CD4-positive, alpha-beta T cell (primary cell): ENCODE measurements at regions not wholly inside any gene's neighbourhood (a gene's known extent, or its start where the extent isn't known, plus 50 kb on each side); places are given as distances from the start of the nearest gene placed in this dataset.

Source experiments
- ATAC-seq: fragments of 200-7000 bp; cut with Tn5 transposase; one replicate; pipeline ENCODE4 v1.10.0; 2022; ENCODE audit warnings: mild to moderate bottlenecking; ENCODE audit not compliant: poor library complexity
- CTCF ChIA-PET: fragments of 350-600 bp; sonication (Branson Sonifier 250); formaldehyde crosslinking; loops from one replicate; lab custom pipeline; 2021; ENCODE audit warnings: antibody characterized with exemption, inconsistent platforms; lab: Charles Lee
- POLR2A ChIA-PET: fragments of 350-600 bp; sonication (Branson Sonifier 250); formaldehyde crosslinking; loops from one replicate; lab custom pipeline; 2021; ENCODE audit warnings: antibody characterized with exemption, inconsistent platforms; lab: Charles Lee
- DNase-seq, 14 experiments: peaks; one replicate each; pipeline ENCODE4 v3.0.0-alpha.2; 2013 to 2020; ENCODE audit warnings: mixed read lengths in 2 of 14
- H3K27ac ChIP-seq, 2 donors: one replicate each; pipeline versions ENCODE4 v1.5.1 to v1.7.0; 2013; ENCODE audit warnings: low read length in 2 of 2, low read depth in 1 of 2, mild to moderate bottlenecking in 1 of 2
- H3K27me3 ChIP-seq, 2 experiments: 1 replicate in 1 of 2; 2 replicates in 1 of 2; pipeline versions ENCODE4 v1.6.1 to v1.7.0; 2013; ENCODE audit warnings: low read length in 2 of 2, control low read depth in 1 of 2, mild to moderate bottlenecking in 1 of 2, moderate library complexity in 1 of 2; ENCODE audit not compliant: insufficient read depth in 2 of 2, control insufficient read depth in 1 of 2
- H3K36me3 ChIP-seq: one replicate; pipeline ENCODE4 v1.6.1; 2013; ENCODE audit warnings: low read length, control low read depth; ENCODE audit not compliant: insufficient read depth
- H3K4me1 ChIP-seq: one replicate; pipeline ENCODE4 v1.6.1; 2013; ENCODE audit warnings: low read length, control low read depth; ENCODE audit not compliant: insufficient read depth
- H3K4me3 ChIP-seq: one replicate; pipeline ENCODE4 v1.5.1; 2013; ENCODE audit warnings: mild to moderate bottlenecking, low read length, moderate library complexity
- H3K9me3 ChIP-seq, 2 experiments: 1 replicate in 1 of 2; 2 replicates in 1 of 2; pipeline versions ENCODE4 v1.6.1 to v1.7.0; 2013; ENCODE audit warnings: low read length in 2 of 2, mild to moderate bottlenecking in 2 of 2, control low read depth in 1 of 2, moderate library complexity in 1 of 2; ENCODE audit not compliant: control insufficient read depth in 1 of 2, insufficient read depth in 1 of 2
- H3K27ac Mint-ChIP-seq: one replicate; pipeline ENCODE4 v1.8.0; 2020; ENCODE audit warnings: mixed read lengths
- H3K27me3 Mint-ChIP-seq: one replicate; pipeline ENCODE4 v1.8.0; 2021; ENCODE audit warnings: mixed read lengths
- H3K36me3 Mint-ChIP-seq: one replicate; pipeline ENCODE4 v1.8.0; 2021; ENCODE audit warnings: low read depth, mixed read lengths
- H3K4me1 Mint-ChIP-seq: one replicate; pipeline ENCODE4 v1.8.0; 2021; ENCODE audit warnings: low read depth, mixed read lengths
- H3K4me3 Mint-ChIP-seq: one replicate; pipeline ENCODE4 v1.8.0; 2020; ENCODE audit warnings: mild to moderate bottlenecking, mixed read lengths
- H3K9me3 Mint-ChIP-seq: one replicate; pipeline ENCODE4 v1.8.0; 2020; ENCODE audit warnings: mixed read lengths
- CTCF ChIP-seq: fragments of 200-600 bp; IDR thresholded peaks from one replicate; pipeline ENCODE4 v1.8.0; 2022; ENCODE audit warnings: antibody characterized with exemption, mild to moderate bottlenecking
- intact Hi-C, 2 experiments: fragments of 100-400 bp; cut with DNase I in 1 of 2; cut with micrococcal nuclease in 1 of 2; formaldehyde crosslinking; loops; one replicate each; pipeline versions ENCODE4 v1.15.1 to v1.9.0; 2023 to 2025; cut with DNase I, micrococcal nuclease

- Mint-ChIP-seq H3K4me1 (peaks cover 27% of the 10 kb centered on the region), H3K27me3 (no peaks in the 10 kb centered on the region), H3K36me3 (no peaks in the 10 kb centered on the region), H3K9me3 (no peaks in the 10 kb centered on the region), H3K4me3 (peak overlapping the region; percentile 72), H3K27ac (peak overlapping the region; percentile 82)
- POLR2A ChIA-PET, result interaction anchor here (0.8 to 2.5 kb wide), 6 partner anchors 10 to 602 kb away, joined by 3 to 13 read pairs (median 5); partner anchors contain the start of genes GNG5, PRKACB and SPATA1
- Histone ChIP-seq H3K4me3 (peak overlapping the region; percentile 30), H3K27ac (peak overlapping the region in 1 of 2 donors; percentile 19), H3K4me1 (peaks cover 5% of the 10 kb centered on the region), H3K36me3 (no peaks in the 10 kb centered on the region), H3K27me3 (no peaks in the 10 kb centered on the region), H3K9me3 (no peaks in the 10 kb centered on the region)
- DNase-seq (peak in 4 of 14 experiments; percentile 10 to 71 (median 44)), ATAC-seq (peak; percentile 70)
- intact Hi-C loops, result no loop called here
- CTCF ChIA-PET, result no interaction called here
- no peak for TF ChIP-seq CTCF
Observed at GRCh38 chr1:84090447-84091245, 53.4 kb upstream of the PRKACB start.

- H3K27ac Mint-ChIP-seq, result peak overlapping the region; percentile 82
- no peak overlapping the region for H3K4me3 ChIP-seq
- H3K9me3 ChIP-seq, result no peaks in the 10 kb centered on the region
- H3K36me3 Mint-ChIP-seq, result no peaks in the 10 kb centered on the region
- H3K9me3 Mint-ChIP-seq, result no peaks in the 10 kb centered on the region
- no peak for ATAC-seq
- H3K27ac ChIP-seq, result no peak overlapping the region
- H3K4me3 Mint-ChIP-seq, result peak overlapping the region; percentile 8
- H3K4me1 Mint-ChIP-seq, result peaks cover 27% of the 10 kb centered on the region
- intact Hi-C loops, result no loop called here
- ChIA-PET POLR2A (interaction anchor here (1.1 to 2.5 kb wide), 5 partner anchors 9 to 416 kb away, joined by 3 to 13 read pairs (median 7); partner anchors contain the start of genes GNG5, PRKACB and SPATA1), CTCF (no interaction called here)
- H3K36me3 ChIP-seq, result no peaks in the 10 kb centered on the region
- no peak for TF ChIP-seq CTCF
- H3K27me3 Mint-ChIP-seq, result no peaks in the 10 kb centered on the region
- no peaks in the 10 kb centered on the region for H3K27me3 ChIP-seq
- H3K4me1 ChIP-seq, result peaks cover 5% of the 10 kb centered on the region
- no peak for DNase-seq
Observed at GRCh38 chr1:84089867-84090266, 54.2 kb upstream of the PRKACB start.

DNA sequence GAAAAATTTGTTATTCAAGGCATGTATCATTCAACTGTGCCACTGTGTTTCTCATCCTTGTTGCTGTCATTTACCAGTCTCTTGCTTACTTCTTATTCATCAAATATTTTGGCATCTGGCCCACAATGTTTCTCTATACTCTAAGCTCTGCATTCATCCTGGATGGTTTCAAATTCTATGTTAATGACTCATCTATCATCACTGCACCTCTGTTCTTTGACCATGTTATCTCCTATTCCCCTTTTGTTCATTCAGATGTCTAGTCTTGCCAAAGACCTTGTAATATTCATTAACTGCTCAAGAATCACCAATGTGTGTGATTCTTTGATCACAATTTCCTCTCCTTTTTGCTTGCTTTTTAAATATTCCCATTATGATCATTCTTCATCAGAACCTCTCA, 54.6 kb upstream of the PRKACB start:
- Mint-ChIP-seq H3K9me3 (no peaks in the 10 kb centered on the region), H3K27ac (peak overlapping the region; percentile 82), H3K4me3 (no peak overlapping the region), H3K4me1 (peaks cover 27% of the 10 kb centered on the region), H3K36me3 (no peaks in the 10 kb centered on the region), H3K27me3 (no peaks in the 10 kb centered on the region)
- no peak for TF ChIP-seq CTCF
- DNase-seq (no peak), ATAC-seq (no peak)
- no peaks in the 10 kb centered on the region for H3K36me3 ChIP-seq
- ChIA-PET POLR2A (interaction anchor here (1.5 to 2.5 kb wide), 3 partner anchors 9 to 55 kb away, joined by 7 to 13 read pairs (median 11); partner anchors contain the start of gene PRKACB), CTCF (no interaction called here)
- no peak overlapping the region for H3K4me3 ChIP-seq
- no peaks in the 10 kb centered on the region for H3K9me3 ChIP-seq
- intact Hi-C loops, result no loop called here
- H3K4me1 ChIP-seq, result peaks cover 5% of the 10 kb centered on the region
- no peaks in the 10 kb centered on the region for H3K27me3 ChIP-seq
- no peak overlapping the region for H3K27ac ChIP-seq
